Neural progenitor cell (in vitro differentiated cells): ENCODE measurements at regions not wholly inside any gene's neighbourhood (a gene's known extent, or its start where the extent isn't known, plus 50 kb on each side); places are given as distances from the start of the nearest gene placed in this dataset.

ENCODE experiments used
- DNase-seq: peaks from one replicate; pipeline ENCODE4 v3.0.0-alpha.2; 2016; ENCODE audit warnings: low spot score
- H2AFZ ChIP-seq: fragments of 200-600 bp; sonication (generic); replicated peaks from 2 replicates; pipeline ENCODE4 v1.6.1; 2016; ENCODE audit warnings: antibody characterized with exemption
- H3F3A ChIP-seq: fragments of 200-600 bp; sonication (generic); 2 replicates; pipeline ENCODE4 v1.6.1; 2016; ENCODE audit warnings: antibody characterized with exemption, low read depth
- H3K27ac ChIP-seq: fragments of 200-600 bp; sonication (generic); 2 replicates; pipeline ENCODE4 v1.5.1; 2016; ENCODE audit warnings: mild to moderate bottlenecking
- H3K27me3 ChIP-seq: fragments of 200-600 bp; sonication (generic); 2 replicates; pipeline ENCODE4 v1.6.1; 2016; ENCODE audit warnings: mild to moderate bottlenecking, moderate library complexity
- H3K36me3 ChIP-seq: fragments of 200-600 bp; sonication (generic); 2 replicates; pipeline ENCODE4 v1.5.1; 2016
- H3K4me1 ChIP-seq: fragments of 200-600 bp; sonication (generic); 2 replicates; pipeline ENCODE4 v1.6.1; 2016; ENCODE audit warnings: mixed run types
- H3K4me2 ChIP-seq: fragments of 200-600 bp; sonication (generic); 2 replicates; pipeline ENCODE4 v1.6.1; 2016
- H3K4me3 ChIP-seq: fragments of 200-600 bp; sonication (generic); 2 replicates; pipeline ENCODE4 v1.5.1; 2016
- H3K79me2 ChIP-seq: fragments of 200-600 bp; sonication (generic); 2 replicates; pipeline ENCODE4 v1.6.1; 2016; ENCODE audit warnings: low read depth
- H3K9ac ChIP-seq: fragments of 200-600 bp; sonication (generic); 2 replicates; pipeline ENCODE4 v1.6.1; 2016
- H3K9me3 ChIP-seq: fragments of 200-600 bp; sonication (generic); 2 replicates; pipeline ENCODE4 v1.5.1; 2016; ENCODE audit warnings: low read depth
- H4K20me1 ChIP-seq: fragments of 200-600 bp; sonication (generic); 2 replicates; pipeline ENCODE4 v1.6.1; 2016; ENCODE audit warnings: low read depth
- H3K27ac Mint-ChIP-seq: 3 replicates; pipeline ENCODE4 v1.8.0; 2021; ENCODE audit warnings: mixed read lengths
- H3K27me3 Mint-ChIP-seq: 2 replicates; pipeline ENCODE4 v1.8.0; 2022; ENCODE audit warnings: low read depth, mild to moderate bottlenecking, inconsistent platforms, moderate library complexity, mixed read lengths; ENCODE audit not compliant: insufficient read depth
- H3K36me3 Mint-ChIP-seq: 3 replicates; pipeline ENCODE4 v1.8.0; 2021; ENCODE audit warnings: mixed read lengths
- H3K4me1 Mint-ChIP-seq: 3 replicates; pipeline ENCODE4 v1.8.0; 2021; ENCODE audit warnings: mixed read lengths
- H3K4me3 Mint-ChIP-seq: 3 replicates; pipeline ENCODE4 v1.8.0; 2021; ENCODE audit warnings: mild to moderate bottlenecking, moderate library complexity, mixed read lengths
- H3K9me3 Mint-ChIP-seq: 3 replicates; pipeline ENCODE4 v1.8.0; 2020; ENCODE audit warnings: mixed read lengths
- CTCF ChIP-seq: fragments of 200-600 bp; sonication (generic); IDR thresholded peaks from 2 replicates; pipeline ENCODE4 v1.5.1; 2017; ENCODE audit warnings: antibody characterized with exemption, mild to moderate bottlenecking
- EZH2 ChIP-seq: fragments of 200-600 bp; sonication (generic); IDR thresholded peaks from 2 replicates; pipeline ENCODE4 v1.6.1; 2017; ENCODE audit warnings: antibody characterized with exemption, mild to moderate bottlenecking, moderate library complexity
- EZH2phosphoT487 ChIP-seq: fragments of 200-600 bp; sonication (generic); IDR thresholded peaks from 2 replicates; pipeline ENCODE4 v1.6.1; 2017; ENCODE audit warnings: antibody characterized with exemption

- H3K79me2 ChIP-seq = no peaks in the 10 kb centered on the region
- H3K4me1 ChIP-seq = no peaks in the 10 kb centered on the region
- no peak overlapping the region for H3K9ac ChIP-seq
- H3K36me3 ChIP-seq = no peaks in the 10 kb centered on the region
- no peak overlapping the region for H3K27ac ChIP-seq
- H2AFZ ChIP-seq = no peak overlapping the region
- peaks cover 2% of the 10 kb centered on the region for H3K27me3 Mint-ChIP-seq
- H3K9me3 ChIP-seq = no peaks in the 10 kb centered on the region
- no peaks in the 10 kb centered on the region for H3K27me3 ChIP-seq
- no peak overlapping the region for H3K4me2 ChIP-seq
- DNase-seq = no peak
- H4K20me1 ChIP-seq = no peaks in the 10 kb centered on the region
- no peaks in the 10 kb centered on the region for H3F3A ChIP-seq
- H3K4me1 Mint-ChIP-seq = peaks cover 24% of the 10 kb centered on the region
- H3K9me3 Mint-ChIP-seq = no peaks in the 10 kb centered on the region
- H3K36me3 Mint-ChIP-seq = no peaks in the 10 kb centered on the region
- TF ChIP-seq EZH2phosphoT487 (no peak), CTCF (no peak), EZH2 (no peak)
- H3K4me3 Mint-ChIP-seq = no peak overlapping the region
- no peak overlapping the region for H3K4me3 ChIP-seq
- no peak overlapping the region for H3K27ac Mint-ChIP-seq
Observed at GRCh38 chr19:28409859-28410258, 803.1 kb downstream of the UQCRFS1 start.

- H3K27ac ChIP-seq = no peak overlapping the region
- H3K27me3 ChIP-seq = no peaks in the 10 kb centered on the region
- no peaks in the 10 kb centered on the region for H3K4me1 ChIP-seq
- no peak overlapping the region for H3K9ac ChIP-seq
- H3K4me2 ChIP-seq = no peak overlapping the region
- no peak overlapping the region for H2AFZ ChIP-seq
- no peak for DNase-seq
- Mint-ChIP-seq H3K4me3 (no peak overlapping the region), H3K27me3 (peaks cover 2% of the 10 kb centered on the region), H3K9me3 (no peaks in the 10 kb centered on the region), H3K4me1 (peaks cover 33% of the 10 kb centered on the region), H3K36me3 (no peaks in the 10 kb centered on the region), H3K27ac (no peak overlapping the region)
- no peak overlapping the region for H3K4me3 ChIP-seq
- H3K36me3 ChIP-seq = no peaks in the 10 kb centered on the region
- no peaks in the 10 kb centered on the region for H3K9me3 ChIP-seq
- TF ChIP-seq EZH2 = no peak
- TF ChIP-seq CTCF = no peak
- no peak for TF ChIP-seq EZH2phosphoT487
- H3F3A ChIP-seq = no peaks in the 10 kb centered on the region
- no peaks in the 10 kb centered on the region for H3K79me2 ChIP-seq
- no peaks in the 10 kb centered on the region for H4K20me1 ChIP-seq
Observed at GRCh38 chr19:28406966-28407365, 806.0 kb downstream of the UQCRFS1 start.

- H3K4me3 ChIP-seq = no peak overlapping the region
- H3K79me2 ChIP-seq = no peaks in the 10 kb centered on the region
- Mint-ChIP-seq H3K9me3 (no peaks in the 10 kb centered on the region), H3K4me1 (peaks cover 46% of the 10 kb centered on the region), H3K4me3 (no peak overlapping the region), H3K27me3 (peaks cover 2% of the 10 kb centered on the region), H3K36me3 (no peaks in the 10 kb centered on the region), H3K27ac (peak overlapping the region; percentile 53)
- TF ChIP-seq EZH2phosphoT487 (no peak), CTCF (no peak), EZH2 (no peak)
- H3K9me3 ChIP-seq = no peaks in the 10 kb centered on the region
- H3K27ac ChIP-seq = no peak overlapping the region
- no peaks in the 10 kb centered on the region for H3F3A ChIP-seq
- H2AFZ ChIP-seq = peak overlapping the region; percentile 82
- no peak for DNase-seq
- no peaks in the 10 kb centered on the region for H3K27me3 ChIP-seq
- H3K4me1 ChIP-seq = peaks cover 16% of the 10 kb centered on the region
- no peaks in the 10 kb centered on the region for H3K36me3 ChIP-seq
- H4K20me1 ChIP-seq = no peaks in the 10 kb centered on the region
- H3K9ac ChIP-seq = no peak overlapping the region
- H3K4me2 ChIP-seq = no peak overlapping the region
Observed at GRCh38 chr19:28405346-28405742, 807.6 kb downstream of the UQCRFS1 start.
